Endothelial cell of umbilical vein (primary cell): ENCODE measurements at regions not wholly inside any gene's neighbourhood (a gene's known extent, or its start where the extent isn't known, plus 50 kb on each side); places are given as distances from the start of the nearest gene placed in this dataset.

ENCODE experiments used
- BruUV-seq: library from RNA; stranded (reverse); fragments of 400-500 nt; replicated peaks from 2 replicates; lab custom pipeline; 2021; lab: Mats Ljungman, UMichigan
- CTCF ChIA-PET: fragments of 300-600, 350-600 bp; sonication (Branson Sonifier 250); formaldehyde crosslinking; loops from one replicate; lab custom pipeline; 2021; ENCODE audit warnings: antibody characterized with exemption, inconsistent platforms; lab: Charles Lee
- POLR2A ChIA-PET: fragments of 300-600, 350-600 bp; sonication (Branson Sonifier 250); formaldehyde crosslinking; loops from one replicate; lab custom pipeline; 2021; ENCODE audit warnings: antibody characterized with exemption, inconsistent platforms; lab: Charles Lee
- DNase-seq: peaks from one replicate; pipeline ENCODE4 v3.0.0-alpha.2; 2011; ENCODE audit warnings: low read depth, low spot score
- FAIRE-seq: peaks from 2 replicates; lab custom pipeline; 2011; peaks lifted over from hg19 to GRCh38; lab: Jason Lieb, UNC
- H2AFZ ChIP-seq: 2 replicates; pipeline ENCODE4 v1.6.0; 2012; ENCODE audit warnings: low read depth, low read length, control low read depth, inconsistent platforms
- H3K27ac ChIP-seq: 2 replicates; pipeline ENCODE4 v1.5.1; 2011; ENCODE audit warnings: low read depth, mild to moderate bottlenecking, control low read depth, low read length, moderate library complexity; ENCODE audit not compliant: insufficient read depth
- H3K27me3 ChIP-seq, 2 experiments: 2 replicates each; pipeline versions ENCODE4 v1.6.0 to v1.6.1; 2011; ENCODE audit warnings: low read length in 2 of 2, mixed read lengths in 1 of 2; ENCODE audit not compliant: control insufficient read depth in 2 of 2, insufficient read depth in 2 of 2
- H3K36me3 ChIP-seq, 2 experiments: 2 replicates in 1 of 2; 3 replicates in 1 of 2; pipeline ENCODE4 v1.5.1; 2011; ENCODE audit warnings: low read length in 2 of 2, mild to moderate bottlenecking in 1 of 2, moderate library complexity in 1 of 2; ENCODE audit not compliant: control insufficient read depth in 2 of 2, insufficient read depth in 2 of 2; ENCODE audit errors: extremely low read depth in 1 of 2
- H3K4me1 ChIP-seq: 3 replicates; pipeline ENCODE4 v1.5.1; 2011; ENCODE audit warnings: mild to moderate bottlenecking, low read length; ENCODE audit not compliant: control insufficient read depth, insufficient read depth; ENCODE audit errors: extremely low read depth
- H3K4me2 ChIP-seq: 2 replicates; pipeline ENCODE4 v1.6.1; 2011; ENCODE audit warnings: low read length, control low read depth, mixed read lengths; ENCODE audit not compliant: insufficient read depth
- H3K4me3 ChIP-seq, 3 experiments: fragments of 200-600 bp in 1 of 3; sonication (generic), shearing (Covaris generic) in 1 of 3; replicated peaks in 1 of 3; 2 replicates each; pipeline ENCODE4 v1.5.1; 2011 to 2016; ENCODE audit warnings: control low read depth in 3 of 3, low read length in 3 of 3, mild to moderate bottlenecking in 2 of 3, inconsistent platforms in 1 of 3, low read depth in 1 of 3, moderate library complexity in 1 of 3; ENCODE audit not compliant: insufficient read depth in 1 of 3
- H3K79me2 ChIP-seq: 2 replicates; pipeline ENCODE4 v1.6.0; 2012; ENCODE audit warnings: low read length, inconsistent platforms; ENCODE audit not compliant: control insufficient read depth, insufficient read depth
- H3K9ac ChIP-seq: replicated peaks from 2 replicates; pipeline ENCODE3; 2011; ENCODE audit warnings: low read length, control low read depth; ENCODE audit not compliant: insufficient read depth; ENCODE audit errors: extremely low read depth
- H3K9me1 ChIP-seq: replicated peaks from 3 replicates; pipeline ENCODE4 v1.6.0; 2011; ENCODE audit warnings: mild to moderate bottlenecking, low read length; ENCODE audit not compliant: control insufficient read depth, insufficient read depth; ENCODE audit errors: extremely low read depth
- H3K9me3 ChIP-seq: replicated peaks from 2 replicates; pipeline ENCODE4 v1.5.1; 2012; ENCODE audit warnings: low read length, inconsistent platforms; ENCODE audit not compliant: control insufficient read depth, insufficient read depth
- H4K20me1 ChIP-seq: replicated peaks from 2 replicates; pipeline ENCODE3; 2011; ENCODE audit warnings: mild to moderate bottlenecking, low read length; ENCODE audit not compliant: control insufficient read depth, insufficient read depth; ENCODE audit errors: extremely low read depth
- CTCF ChIP-seq, 2 donors: IDR thresholded peaks; 1 replicate in 1 of 2; 2 replicates in 1 of 2; pipeline ENCODE4 v1.5.1; 2011; ENCODE audit warnings: low read length in 2 of 2, mild to moderate bottlenecking in 2 of 2, moderate library complexity in 2 of 2, control low read depth in 1 of 2, inconsistent platforms in 1 of 2, low read depth in 1 of 2; ENCODE audit not compliant: insufficient read depth in 1 of 2; ENCODE audit errors: extremely low read depth in 1 of 2
- EZH2 ChIP-seq: IDR thresholded peaks from 2 replicates; pipeline ENCODE4 v1.6.1; 2012; ENCODE audit warnings: borderline replicate concordance, low read depth, mild to moderate bottlenecking, moderate library complexity, low read length, inconsistent platforms; ENCODE audit not compliant: severe bottlenecking
- FOS ChIP-seq: IDR thresholded peaks from 2 replicates; pipeline ENCODE4 v1.6.1; 2011; ENCODE audit warnings: mild to moderate bottlenecking, low read length, moderate library complexity, borderline replicate concordance; ENCODE audit not compliant: insufficient read depth
- GATA2 ChIP-seq: IDR thresholded peaks from 2 replicates; pipeline ENCODE4 v1.7.0; 2011; ENCODE audit warnings: low read depth, mild to moderate bottlenecking, moderate library complexity, mixed read lengths, low read length; ENCODE audit not compliant: insufficient read length, insufficient read depth
- JUN ChIP-seq: IDR thresholded peaks from 2 replicates; pipeline ENCODE4 v1.6.1; 2011; ENCODE audit warnings: borderline replicate concordance, low read depth; ENCODE audit not compliant: insufficient read length, insufficient read depth
- MAX ChIP-seq: IDR thresholded peaks from 2 replicates; pipeline ENCODE4 v1.6.1; 2011; ENCODE audit not compliant: insufficient read depth, insufficient read length
- MYC ChIP-seq: IDR thresholded peaks from one replicate; pipeline ENCODE4 v1.6.1; 2011; ENCODE audit warnings: mild to moderate bottlenecking, low read depth, low read length
- POLR2A ChIP-seq: IDR thresholded peaks from 2 replicates; pipeline ENCODE4 v1.6.1; 2012; ENCODE audit warnings: low read depth, mild to moderate bottlenecking, control low read depth, low read length
- POLR2AphosphoS5 ChIP-seq: IDR thresholded peaks from 2 replicates; pipeline ENCODE4 v1.6.1; 2012; ENCODE audit warnings: low read depth, mild to moderate bottlenecking, control low read depth, low read length, moderate library complexity; ENCODE audit not compliant: insufficient read depth
- dilution Hi-C: fragments of 300-500 bp; cut with MboI; formaldehyde crosslinking; loops from one replicate; pipeline ENCODE4 v1.15.0; 2019; ENCODE audit warnings: low sequenced_read_pairs; ENCODE audit not compliant: extremely low pct_ligation_motif_present
- intact Hi-C: fragments of 100-400 bp; cut with micrococcal nuclease; formaldehyde crosslinking; loops from one replicate; pipeline ENCODE4 v1.10.0; 2022

- intact Hi-C loops: no loop called here
Measured at GRCh38 chr21:33136847-33137502, 67.0 kb downstream of the OLIG1 start.

More at GRCh38 chr21:33136847-33137502, 67.0 kb downstream of the OLIG1 start:
- CTCF ChIA-PET: interaction anchor here (1.2 to 1.6 kb wide), 3 partner anchors 8 to 197 kb away, joined by 3 to 4 read pairs (median 4); no protein-coding TSS in a partner anchor
- Histone ChIP-seq H3K27ac (no peak overlapping the region), H3K9me3 (no peaks in the 10 kb centered on the region), H3K79me2 (no peaks in the 10 kb centered on the region), H3K9me1 (no peaks in the 10 kb centered on the region), H3K4me2 (no peak overlapping the region), H4K20me1 (no peaks in the 10 kb centered on the region), H3K36me3 (no peaks in the 10 kb centered on the region), H2AFZ (no peak overlapping the region), H3K4me1 (no peaks in the 10 kb centered on the region), H3K27me3 (peaks cover 2 to 3% of the 10 kb centered on the region in 2 experiments), H3K4me3 (no peak overlapping the region), H3K9ac (no peak overlapping the region)
- POLR2A ChIA-PET: interaction anchor here (0.7 kb wide), 1 partner anchor 134 kb away, joined by 3 read pairs; no protein-coding TSS in a partner anchor
- dilution Hi-C loops: no loop called here
- DNase-seq: no peak
- no TSS peak for BruUV-seq
- peak; percentile 21 for FAIRE-seq
- no peak for TF ChIP-seq MAX
- no peak for TF ChIP-seq GATA2
- no peak for TF ChIP-seq JUN
- no peak for TF ChIP-seq CTCF (IDR thresholded peaks at IDR 0.05; ENCODE audit: extremely low read depth in 1 of 2, insufficient read depth in 1 of 2, low read depth in 1 of 2, low read length in 2 of 2)
- no peak for TF ChIP-seq FOS
- no peak for TF ChIP-seq EZH2
- TF ChIP-seq POLR2AphosphoS5: no peak
- TF ChIP-seq MYC: no peak
- TF ChIP-seq POLR2A: no peak
